Inflammatory macrophage treated with lipopolysaccharide for 1 hour (primary cell): ENCODE measurements at regions not wholly inside any gene's neighbourhood (a gene's known extent, or its start where the extent isn't known, plus 50 kb on each side); places are given as distances from the start of the nearest gene placed in this dataset.
"Not testable (repeated sequence)": the region's sequence is repeated elsewhere in the genome, so short reads cannot be mapped to it uniquely, and the experiment has no call there.

Source experiments
- DNase-seq, 2 donors: peaks; one replicate each; pipeline ENCODE4 v3.0.0-alpha.2; 2020 to 2022

DNA sequence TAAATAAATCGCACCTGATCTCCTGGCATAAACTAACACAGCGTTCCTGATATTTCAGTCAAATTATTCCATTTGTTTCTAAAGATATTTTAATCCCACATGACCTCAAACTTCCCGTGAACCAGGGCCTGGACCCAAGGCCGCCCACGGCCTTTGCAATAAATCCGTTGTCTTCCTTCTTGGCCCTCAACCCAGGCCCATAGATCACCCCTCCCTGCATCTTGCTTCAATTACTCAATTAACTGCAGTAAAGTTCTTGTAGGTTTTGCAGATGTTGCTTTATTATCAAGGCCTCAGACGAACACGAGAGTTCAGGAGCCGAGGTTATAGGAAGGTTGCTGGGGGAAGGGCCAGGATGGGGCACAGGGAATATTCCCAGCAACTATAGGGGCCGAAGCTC lies 249.4 kb downstream of the RAB11FIP2 start:
- DNase-seq: no peak

DNA sequence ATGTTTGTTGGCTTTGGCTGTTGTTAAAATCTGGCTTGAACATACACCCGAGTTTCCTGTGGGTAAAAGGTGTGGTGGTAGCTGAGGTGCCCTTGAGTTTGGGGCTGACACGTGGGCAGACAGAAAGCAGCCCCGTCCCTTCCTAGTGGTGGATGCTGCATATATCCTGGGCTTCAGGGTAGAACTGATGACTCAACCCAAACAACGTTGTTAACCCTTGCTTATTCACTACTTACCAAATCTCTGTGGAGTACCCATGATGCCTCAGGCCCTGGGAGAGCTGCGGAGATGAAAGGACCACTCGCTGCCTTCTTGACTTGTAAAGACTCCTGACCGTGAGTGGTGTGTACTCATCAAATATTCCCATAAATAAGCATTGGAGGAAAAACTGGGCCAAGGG lies 245.1 kb downstream of the RAB11FIP2 start:
- no peak for DNase-seq

DNA sequence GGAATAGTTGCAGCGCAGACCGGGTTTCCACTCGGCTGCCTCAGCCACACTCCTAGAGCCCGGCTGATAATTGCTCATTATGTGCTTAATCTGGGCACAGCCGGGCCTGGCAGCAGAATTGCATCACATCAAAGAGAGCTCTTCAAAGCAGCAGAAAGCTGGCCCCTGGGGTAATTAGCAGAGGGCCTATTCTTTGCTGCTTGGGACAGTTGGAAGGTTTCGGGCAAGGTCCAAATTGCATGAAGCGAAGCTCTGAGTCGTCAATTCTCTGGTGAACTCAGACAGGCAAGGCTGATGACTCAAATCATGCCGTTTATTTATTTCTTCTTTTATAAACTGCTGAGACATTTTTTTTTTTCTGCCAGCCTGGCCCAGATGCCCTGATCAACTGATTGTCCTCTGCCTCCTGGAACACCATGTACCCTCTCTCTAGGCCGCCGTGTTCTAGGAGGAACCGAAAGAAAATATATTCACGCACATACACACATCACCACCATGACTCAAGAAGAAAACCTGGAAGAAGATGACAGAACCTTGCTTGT lies 242.2 kb downstream of the RAB11FIP2 start:
- no peak for DNase-seq

DNA sequence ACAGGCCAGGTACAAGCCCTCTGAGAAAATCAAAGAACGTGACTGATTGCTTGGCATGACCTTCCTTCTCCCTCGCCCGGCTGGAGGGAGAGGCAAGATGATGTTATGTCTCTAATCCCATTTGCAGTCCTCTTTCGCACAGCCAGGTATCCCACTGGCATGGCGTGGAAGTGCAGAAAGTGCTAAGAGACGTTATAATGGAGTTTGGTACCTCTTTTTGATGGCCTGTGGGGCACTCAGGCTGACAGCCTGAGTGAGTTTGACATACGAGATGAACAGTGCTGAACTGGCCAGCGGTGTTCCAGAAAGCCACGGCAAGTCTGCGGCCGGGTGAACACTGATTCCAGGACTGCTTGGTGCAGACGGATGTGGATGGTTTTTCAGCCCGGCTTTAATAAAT lies 241.6 kb downstream of the RAB11FIP2 start:
- no peak for DNase-seq

DNA sequence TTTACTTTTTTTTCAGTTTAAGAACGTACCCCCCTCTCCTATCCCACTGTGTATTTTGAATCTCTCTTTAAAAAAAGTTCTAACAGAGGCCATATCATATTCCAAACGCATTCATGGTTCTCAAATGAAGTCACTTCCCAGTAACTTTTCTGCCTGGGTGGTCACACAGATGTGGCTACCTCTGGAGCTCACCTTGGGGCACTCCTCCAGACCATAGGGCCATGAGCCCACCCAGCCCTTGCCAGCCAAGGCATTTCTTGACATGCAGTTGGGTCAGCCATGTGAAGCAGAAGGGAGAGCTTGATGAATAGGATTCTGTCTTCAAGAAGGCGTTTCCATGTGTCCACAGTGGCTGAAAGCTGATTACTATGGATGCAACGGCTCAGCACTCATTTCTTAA lies 239.3 kb downstream of the RAB11FIP2 start:
- DNase-seq: no peak

DNA sequence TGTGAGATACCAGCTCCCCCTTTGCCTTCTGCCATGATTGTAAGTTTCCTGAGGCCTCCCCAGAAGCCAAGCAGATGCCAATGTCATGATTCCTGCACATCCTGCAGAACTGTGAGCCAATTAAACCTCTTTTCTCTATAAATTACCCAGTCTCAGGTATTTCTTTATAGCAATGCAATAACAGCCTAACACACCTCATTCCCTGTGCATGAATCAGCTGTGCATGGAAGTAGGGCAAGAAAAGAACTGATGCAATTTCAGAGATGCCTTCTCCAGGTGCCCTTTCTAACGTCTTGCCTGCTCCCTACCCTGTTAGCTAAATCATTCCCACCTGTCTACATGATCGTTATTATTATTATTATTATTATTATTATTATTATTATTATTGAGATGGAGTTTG lies 230.9 kb downstream of the RAB11FIP2 start:
- not testable (repeated sequence) for DNase-seq

DNA sequence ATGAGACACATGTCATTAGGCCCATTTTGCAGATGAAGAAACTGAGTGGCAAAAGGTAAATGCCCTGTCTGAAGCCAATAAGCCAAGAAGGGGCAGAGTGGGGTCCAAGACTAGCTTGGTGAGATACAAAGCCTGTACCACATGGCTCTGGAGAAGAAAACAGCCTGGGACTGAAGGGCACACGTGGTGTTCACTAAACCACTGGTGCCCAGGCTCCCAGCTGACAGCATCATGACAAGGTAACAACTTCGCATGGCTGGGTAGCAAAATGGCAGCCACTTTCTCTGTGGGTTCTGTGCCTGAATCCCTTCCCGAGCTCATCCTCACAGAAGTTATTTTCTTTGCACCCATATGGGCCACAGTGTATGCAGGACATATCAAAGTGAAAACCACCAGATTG lies 229.6 kb downstream of the RAB11FIP2 start:
- DNase-seq: no peak

DNA sequence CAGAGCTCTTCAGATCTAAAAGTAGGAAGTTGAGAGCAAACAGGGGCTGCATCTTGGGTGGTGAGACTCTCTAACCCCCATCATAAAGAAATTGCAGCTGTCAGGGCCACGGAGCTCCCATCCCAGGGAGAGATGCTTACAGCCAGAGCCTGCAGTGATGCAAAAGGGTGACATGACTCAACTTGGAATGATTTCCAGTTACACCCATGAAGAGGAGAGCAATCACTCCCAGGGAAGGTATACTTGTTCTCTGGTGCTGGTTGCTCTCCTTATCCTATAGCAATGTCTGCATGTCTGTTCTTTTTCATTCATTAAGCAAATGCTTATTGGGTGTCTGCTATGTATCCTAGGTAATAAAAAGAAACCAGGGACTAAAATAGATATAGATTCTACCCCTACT lies 228.0 kb downstream of the RAB11FIP2 start:
- DNase-seq: no peak

DNA sequence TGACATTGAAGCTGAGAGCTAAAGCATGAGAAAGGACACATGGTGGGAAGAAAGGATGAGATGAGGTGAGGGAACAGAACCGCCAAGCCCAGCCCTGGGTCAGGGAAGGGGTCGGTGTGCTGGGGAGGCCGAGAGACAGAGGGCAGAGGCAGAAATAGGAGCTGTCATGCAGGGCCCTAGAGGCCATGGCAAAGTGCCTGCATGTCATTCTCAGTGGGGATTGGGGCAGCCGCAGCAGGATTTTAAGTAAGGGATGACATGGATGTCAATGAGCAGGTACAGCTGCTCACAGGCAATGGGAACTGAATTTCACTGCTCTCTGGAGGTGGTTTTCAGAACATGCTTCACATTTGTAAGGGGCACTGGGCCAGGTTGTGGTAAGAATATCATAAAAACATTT lies 227.4 kb downstream of the RAB11FIP2 start:
- DNase-seq: no peak

DNA sequence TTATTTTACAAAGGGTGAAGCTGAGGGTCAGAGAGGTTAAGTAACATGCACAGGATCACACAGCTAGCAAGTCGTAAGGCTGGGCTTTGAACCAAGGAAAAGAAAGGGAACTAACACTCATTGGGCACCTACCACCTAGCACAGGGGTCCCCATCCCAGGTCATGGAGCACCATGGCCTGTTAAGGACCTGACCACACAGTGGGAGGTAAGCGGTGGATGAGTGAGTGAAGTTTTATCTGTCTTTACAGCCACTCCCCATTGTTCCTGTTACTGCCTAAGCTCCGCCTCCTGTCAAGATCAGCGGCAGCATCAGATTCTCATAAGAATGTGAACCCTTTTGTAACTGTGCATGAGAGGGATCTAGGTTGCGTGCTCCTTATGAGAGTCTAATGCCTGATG lies 222.8 kb downstream of the RAB11FIP2 start:
- DNase-seq: no peak

DNA sequence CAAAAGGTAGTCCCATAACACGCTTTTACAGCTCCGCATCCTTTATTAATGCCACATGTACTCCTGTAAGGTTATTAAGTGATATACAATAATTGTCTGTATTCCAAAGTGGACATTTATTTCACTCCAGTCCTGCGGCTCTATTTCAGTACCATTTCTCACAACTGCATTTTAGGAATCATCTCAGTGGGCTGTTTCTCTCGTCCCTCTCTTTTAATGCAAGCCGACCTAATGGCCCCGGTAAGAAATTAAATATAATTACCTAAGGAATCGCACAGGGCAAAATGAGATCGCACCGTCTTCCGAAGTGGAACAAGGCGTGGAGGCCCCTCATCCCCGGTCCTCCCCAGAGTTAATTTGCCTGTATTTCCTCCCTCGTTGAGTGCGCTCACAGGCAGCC lies 216.5 kb downstream of the RAB11FIP2 start:
- no peak for DNase-seq

DNA sequence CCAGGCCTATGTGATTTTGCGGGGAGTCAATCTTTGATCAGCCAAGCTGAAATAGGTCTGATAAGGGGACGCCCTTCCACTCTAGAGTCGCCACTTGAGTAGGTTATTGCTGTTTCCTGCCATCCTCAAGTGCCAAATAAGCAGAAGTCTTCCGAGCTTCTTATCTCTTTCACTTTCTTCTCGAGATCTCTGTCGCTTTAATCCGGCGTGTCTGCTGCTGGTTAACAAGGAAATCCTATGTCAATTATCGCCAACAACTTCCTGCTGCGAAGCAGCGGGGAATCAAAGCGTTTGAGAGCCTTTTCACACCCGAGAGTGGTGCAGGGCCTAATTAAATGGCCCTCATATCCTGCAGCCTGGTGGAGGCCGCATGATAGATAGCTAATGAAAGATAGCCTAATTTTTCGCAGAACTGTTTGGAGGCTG lies 215.9 kb downstream of the RAB11FIP2 start:
- peak in 1 of 2 donors; percentile 3 for DNase-seq

DNA sequence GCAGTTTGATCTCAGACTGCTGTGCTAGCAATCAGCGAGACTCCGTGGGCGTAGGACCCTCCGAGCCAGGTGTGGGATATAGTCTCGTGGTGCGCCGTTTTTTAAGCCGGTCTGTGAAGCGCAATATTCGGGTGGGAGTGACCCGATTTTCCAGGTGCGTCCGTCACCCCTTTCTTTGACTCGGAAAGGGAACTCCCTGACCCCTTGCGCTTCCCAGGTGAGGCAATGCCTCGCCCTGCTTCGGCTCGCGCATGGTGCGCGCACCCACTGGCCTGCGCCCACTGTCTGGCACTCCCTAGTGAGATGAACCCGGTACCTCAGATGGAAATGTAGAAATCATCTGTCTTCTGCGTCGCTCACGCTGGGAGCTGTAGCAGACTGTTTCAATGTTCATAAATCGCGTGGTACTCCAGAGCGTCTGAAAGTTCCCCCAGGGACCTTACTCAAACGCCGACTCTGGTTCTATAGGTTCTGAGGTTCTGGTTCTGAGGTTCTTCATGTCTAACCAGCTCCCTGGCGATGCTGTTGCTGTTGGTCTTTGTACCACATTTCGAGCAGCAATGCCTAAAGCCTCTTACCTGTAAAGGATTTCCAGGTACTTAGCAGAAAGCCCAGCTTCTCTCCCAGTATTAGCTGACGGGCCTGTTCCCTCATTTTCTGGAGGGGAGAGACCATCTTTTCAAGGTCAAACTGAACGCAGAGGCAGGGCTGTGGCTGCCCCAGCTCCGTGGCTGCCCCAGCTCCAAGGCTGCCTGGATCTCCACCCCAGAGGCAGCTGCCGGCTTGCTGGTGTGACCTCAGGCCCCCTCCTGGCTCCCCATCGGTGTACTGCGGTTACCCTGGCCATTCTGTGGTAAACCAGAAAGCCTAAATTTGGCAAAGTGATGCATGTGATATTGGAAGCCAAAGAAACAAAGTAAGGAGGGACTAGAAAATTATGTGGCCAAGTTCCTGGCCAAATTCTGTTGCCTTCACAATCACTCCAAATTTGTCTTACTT lies 207.9 kb downstream of the RAB11FIP2 start:
- DNase-seq: not testable (repeated sequence)

DNA sequence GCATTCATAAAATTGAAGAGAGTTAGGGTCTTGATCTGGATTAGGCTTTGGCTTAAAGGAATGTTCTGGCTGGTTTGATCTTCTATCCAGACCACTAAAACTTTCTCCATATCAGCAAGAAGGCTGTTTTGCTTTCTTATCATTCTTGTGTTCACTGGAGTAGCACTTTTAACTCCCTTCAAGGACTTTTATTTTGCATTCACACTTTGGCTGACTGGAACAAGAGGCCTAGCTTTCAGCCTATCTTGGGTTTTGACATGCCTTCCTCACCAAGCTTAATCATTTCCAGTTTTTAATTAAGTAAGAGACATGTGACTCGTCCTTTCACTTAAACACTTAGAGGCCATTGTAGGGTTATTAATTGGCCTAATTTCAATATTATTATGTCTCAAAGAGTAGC lies 190.3 kb downstream of the RAB11FIP2 start:
- not testable (repeated sequence) for DNase-seq

DNA sequence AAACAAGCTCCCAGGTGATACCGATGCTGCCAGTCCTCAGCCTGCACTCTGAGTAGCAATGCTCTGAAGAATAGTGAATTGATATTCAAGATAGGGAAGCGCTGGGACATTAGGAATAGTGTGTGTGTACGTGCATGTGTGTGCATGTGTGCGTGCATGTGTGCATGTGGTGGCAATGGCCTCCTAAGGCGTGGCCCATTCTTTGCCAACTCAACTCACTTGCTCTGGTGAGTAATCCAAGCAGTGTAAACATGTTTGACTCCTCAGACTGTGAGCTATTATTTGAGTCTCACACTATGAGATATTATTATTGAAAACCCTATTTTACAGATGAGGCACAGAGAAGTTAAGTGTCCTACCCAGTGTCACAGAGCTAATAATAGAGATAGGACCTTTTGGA lies 186.6 kb downstream of the RAB11FIP2 start:
- DNase-seq: no peak

DNA sequence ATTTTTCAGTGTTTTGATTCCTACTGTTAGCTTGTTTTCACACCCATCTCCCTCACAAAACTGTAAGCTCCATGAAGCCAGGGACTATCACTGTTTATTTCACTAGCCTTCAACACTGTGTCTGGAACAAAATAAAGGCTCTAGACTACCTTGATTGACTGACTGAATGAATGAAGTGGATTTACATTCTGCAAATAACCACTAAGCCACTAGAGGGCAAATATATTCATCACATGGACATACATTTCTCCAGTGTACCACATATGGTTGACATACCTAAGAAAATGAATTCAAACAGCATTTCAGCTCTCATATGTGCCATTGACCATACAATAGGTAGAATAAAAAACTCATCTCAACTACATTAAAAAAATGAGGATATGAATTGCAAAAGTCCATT lies 185.9 kb downstream of the RAB11FIP2 start:
- peak; percentile 3 to 16 for DNase-seq

DNA sequence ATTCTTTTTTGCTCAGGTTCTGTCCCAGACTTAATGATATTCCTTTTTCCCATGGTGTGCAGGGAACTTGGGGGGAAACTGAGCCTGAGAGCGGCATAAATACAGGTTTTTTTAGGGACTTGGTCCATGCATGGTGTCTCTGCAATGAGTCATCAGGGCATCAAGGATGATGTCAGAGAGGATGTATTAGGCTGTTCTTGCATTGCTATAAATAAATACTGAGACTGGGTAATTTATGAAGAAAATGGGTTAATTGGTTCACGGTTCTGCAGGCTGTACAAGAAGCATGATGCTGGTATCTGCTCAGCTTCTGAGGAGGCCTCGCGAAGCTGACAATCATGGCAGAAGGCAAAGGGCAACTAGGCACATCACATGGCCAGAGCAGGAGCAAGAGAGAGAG lies 185.4 kb downstream of the RAB11FIP2 start:
- DNase-seq: no peak

DNA sequence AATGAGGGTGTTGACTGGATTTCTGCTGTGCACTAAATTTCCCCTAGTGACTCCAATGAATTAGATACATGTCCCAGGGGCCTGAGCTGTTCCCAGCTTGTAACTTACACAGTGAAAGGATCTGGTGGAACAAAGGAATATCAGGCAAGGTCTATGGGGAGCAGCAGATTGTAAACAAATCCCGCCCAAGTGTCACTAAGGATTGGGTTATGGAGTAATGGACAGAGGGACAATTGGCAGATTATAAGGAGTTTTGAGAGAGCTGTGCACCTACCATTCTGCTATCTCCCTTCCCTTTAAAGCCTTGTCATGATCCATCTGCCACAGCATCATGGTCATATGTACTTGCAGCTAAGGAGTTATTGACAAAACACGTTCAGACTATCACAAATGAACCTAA lies 183.0 kb downstream of the RAB11FIP2 start:
- DNase-seq: no peak

DNA sequence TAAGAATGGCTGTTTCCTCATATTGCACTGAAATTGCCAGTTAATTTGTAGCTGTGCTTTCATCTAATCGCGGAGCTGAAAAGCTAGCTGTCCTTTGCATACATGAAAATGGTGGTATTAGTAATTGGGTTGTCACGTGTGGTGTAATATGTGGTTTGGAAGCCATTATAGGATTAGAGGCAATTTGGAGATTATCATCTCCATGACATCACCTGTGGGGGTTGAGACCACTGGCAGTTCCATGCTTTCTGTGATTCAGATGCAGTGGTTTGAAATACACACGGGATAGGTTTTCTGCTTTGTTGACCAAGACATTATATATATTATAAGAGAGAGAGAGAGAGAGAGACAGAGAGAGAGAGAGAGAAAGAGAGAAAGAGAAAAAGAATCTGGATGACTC lies 180.8 kb downstream of the RAB11FIP2 start:
- no peak for DNase-seq

DNA sequence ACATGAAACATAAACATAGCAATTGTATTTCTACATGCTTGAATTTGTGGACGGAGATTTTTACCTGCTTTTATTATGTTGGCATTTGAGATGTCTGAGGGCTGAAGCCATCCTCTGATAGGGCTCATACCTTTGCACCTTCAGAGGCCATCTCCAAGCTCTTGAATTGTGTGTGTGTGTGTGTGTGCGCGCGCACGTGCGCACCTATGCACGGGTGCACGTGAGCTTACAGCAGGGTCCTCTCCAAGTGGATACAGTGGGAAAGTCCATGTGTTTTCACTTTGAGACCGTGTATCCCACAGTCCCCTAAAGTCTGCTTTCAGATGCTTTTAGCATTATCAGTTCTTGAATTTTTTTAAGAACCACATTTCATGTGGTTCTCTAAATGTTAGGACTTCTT lies 178.6 kb downstream of the RAB11FIP2 start:
- DNase-seq: no peak

DNA sequence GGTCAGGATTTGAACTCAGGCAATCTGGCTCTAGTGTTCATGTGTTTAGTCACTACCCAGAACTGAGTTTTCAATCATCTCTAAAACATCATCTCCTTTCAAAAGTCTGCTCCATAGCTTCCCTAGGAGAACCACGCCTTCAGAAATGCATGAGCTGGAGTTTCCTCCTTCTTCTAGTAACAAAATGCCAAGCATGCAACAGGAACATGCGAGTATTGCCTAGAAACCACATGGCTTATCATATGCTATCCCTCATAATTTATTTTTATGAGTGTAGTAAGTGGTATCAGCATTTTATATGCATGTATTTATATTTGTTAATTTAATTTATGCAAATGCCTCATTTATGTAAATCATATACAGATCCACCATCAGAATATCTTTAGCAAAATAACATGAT lies 170.9 kb downstream of the RAB11FIP2 start:
- no peak for DNase-seq

DNA sequence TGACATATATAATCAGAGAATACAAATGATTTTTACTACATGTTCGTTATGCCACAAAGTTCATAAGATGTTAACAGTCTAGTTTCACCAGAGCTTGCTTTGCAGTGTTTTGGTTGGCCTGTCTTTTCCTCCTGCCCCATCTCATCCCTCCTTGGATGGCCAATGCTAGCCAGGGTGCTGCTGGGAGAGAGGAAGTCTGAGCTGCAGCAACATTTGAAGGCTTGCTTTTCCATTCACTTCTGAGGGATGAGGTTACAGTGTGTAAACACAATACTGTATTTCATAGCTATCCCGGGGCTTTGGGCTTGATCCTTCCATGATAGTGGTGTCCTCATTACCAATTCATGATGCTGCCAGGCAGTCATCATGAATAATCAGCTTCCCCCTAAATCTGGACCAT lies 170.5 kb downstream of the RAB11FIP2 start:
- DNase-seq: no peak

DNA sequence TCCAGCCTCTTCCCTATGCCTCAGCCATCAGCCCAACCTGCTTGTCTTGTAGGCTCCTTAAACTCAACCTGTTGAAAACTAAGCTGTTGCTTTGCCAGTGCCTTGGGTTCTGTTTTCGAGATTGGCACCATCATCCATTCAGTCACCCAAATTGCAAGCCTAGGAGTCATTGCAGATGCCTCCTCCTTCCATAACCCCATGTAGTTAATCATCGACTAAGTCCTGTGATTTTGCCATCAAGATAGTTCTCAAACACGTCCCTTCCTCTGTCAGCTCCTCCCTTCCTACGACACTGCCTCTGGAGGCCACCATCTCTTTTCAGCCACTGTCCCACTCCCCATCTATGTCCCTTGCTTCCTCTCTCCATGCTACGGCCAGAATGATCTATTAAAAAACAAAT lies 168.1 kb downstream of the RAB11FIP2 start:
- DNase-seq: no peak

DNA sequence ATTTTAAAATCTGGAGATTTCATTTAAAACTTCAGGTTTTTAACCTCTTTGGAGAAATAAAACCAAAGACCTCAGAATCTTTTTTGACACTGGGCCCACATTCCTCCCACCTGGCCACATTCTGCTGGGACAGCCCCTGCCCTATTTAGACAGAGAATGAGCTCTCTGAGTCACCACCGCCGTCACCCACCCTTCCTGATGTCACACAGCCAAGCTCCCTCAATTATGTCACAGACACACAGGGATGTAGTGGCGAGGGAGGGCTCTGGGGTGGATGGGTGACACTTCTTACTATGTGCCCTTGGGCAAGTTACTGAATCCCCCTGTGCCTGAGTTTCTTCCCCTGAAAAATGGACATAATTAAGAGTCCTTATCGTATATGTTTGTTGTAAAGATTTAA lies 162.6 kb downstream of the RAB11FIP2 start:
- no peak for DNase-seq

DNA sequence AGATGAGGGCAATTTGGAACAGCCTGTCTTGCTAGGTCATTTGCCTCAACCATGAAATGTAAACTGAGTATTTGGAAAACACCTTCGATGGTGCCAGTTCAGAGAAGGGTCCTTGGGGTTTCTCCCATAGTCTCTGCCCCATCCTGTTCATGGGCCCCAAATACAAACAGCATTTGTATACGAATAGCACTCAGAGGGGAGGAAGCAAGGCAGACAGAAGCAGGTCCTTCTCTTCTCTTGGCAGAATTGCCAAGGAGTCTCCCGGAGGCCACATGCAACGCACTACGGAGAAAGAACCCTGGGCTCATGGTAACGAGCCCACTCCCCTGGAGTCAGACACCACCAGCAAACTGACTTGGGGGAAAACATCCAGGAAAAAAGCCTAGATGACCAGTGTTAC lies 162.1 kb downstream of the RAB11FIP2 start:
- no peak for DNase-seq
